HCEC 1CT (cell line): ENCODE measurements at regions not wholly inside any gene's neighbourhood (a gene's known extent, or its start where the extent isn't known, plus 50 kb on each side); places are given as distances from the start of the nearest gene placed in this dataset.
"Not testable (repeated sequence)": the region's sequence is repeated elsewhere in the genome, so short reads cannot be mapped to it uniquely, and the experiment has no call there.

Experiments used
- DNase-seq: peaks from one replicate; pipeline ENCODE4 v3.0.0-alpha.2; 2017

GRCh38 chr17:21558921-21559320, 133.4 kb upstream of the KCNJ18 start:
- DNase-seq, result not testable (repeated sequence)

GRCh38 chr17:21564262-21564661, 128.1 kb upstream of the KCNJ18 start:
- no peak for DNase-seq

GRCh38 chr17:21564757-21565156, 127.6 kb upstream of the KCNJ18 start:
- not testable (repeated sequence) for DNase-seq

- not testable (repeated sequence) for DNase-seq
These were observed 121.9 kb upstream of the KCNJ18 start for GRCh38 chr17:21570427-21570826.

- DNase-seq, result not testable (repeated sequence)
These were observed 120.2 kb upstream of the KCNJ18 start for GRCh38 chr17:21572148-21572547.

DNA sequence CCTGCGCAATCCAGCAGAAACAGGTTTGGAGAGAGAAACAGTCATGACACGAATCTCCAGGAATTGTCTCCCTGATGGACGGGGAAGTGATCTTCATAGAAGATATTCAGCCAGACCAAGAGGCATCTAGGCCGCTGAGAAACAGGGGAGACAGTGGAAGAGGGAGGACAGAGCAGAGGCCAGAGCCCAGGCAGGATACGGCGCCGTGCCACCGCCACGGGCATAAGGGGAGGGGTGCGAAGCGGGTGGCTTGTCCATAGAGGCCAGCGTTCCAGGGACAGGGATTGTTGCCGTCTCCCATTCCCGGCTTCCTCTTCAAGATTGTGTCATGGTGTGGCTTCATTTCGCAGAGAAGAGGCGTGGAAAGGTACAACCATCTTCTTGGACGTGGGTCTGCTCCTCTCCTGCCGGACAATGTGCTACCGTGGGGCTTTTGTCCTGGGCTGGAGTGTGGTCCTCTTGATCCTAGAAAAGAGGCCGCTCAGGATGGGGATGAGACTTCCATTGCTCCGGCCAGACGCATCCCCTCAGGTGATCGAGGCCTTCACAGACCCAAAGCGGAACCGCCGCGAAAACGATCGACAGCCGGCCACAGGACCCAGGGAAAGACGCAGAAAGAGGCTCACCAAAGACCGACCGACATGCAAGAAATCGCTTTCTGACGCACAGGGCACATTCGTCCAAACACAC, 118.9 kb upstream of the KCNJ18 start:
- DNase-seq, result not testable (repeated sequence)

- DNase-seq, result peak; percentile 20
These were observed 118.2 kb upstream of the KCNJ18 start for GRCh38 chr17:21573961-21574610.

DNA sequence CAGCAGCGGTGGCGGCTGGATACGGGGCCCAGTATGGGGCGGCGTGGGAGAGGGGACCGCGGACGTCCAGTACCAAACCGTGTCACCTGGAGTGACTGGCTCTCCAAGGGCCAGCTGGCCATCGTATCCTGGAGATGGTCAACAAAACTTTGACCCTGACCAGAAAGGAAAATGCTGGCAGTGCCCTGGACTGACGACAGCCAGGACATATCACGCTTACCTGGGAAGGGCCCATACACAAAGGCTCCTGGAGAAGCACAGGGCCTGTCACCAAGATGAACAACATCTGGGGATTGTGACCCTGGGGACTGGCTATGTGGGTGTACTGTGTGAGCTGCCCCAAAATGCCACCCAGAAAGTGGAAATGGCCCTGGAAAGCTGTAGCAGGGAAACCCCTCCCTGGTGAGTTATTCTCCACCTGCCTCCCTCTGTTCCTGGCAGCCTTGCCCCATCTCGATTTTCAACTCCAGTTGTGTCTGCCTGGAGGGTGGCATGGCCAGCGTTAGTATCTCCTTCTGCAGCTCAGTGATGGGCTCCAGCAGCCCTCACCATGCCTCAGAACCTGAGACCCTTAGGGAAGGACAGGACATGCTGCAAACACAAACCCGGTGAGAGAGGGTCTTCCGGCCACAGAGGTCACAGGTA, 117.6 kb upstream of the KCNJ18 start:
- not testable (repeated sequence) for DNase-seq

- not testable (repeated sequence) for DNase-seq
These were observed 113.5 kb upstream of the KCNJ18 start for GRCh38 chr17:21578783-21579182.

DNA sequence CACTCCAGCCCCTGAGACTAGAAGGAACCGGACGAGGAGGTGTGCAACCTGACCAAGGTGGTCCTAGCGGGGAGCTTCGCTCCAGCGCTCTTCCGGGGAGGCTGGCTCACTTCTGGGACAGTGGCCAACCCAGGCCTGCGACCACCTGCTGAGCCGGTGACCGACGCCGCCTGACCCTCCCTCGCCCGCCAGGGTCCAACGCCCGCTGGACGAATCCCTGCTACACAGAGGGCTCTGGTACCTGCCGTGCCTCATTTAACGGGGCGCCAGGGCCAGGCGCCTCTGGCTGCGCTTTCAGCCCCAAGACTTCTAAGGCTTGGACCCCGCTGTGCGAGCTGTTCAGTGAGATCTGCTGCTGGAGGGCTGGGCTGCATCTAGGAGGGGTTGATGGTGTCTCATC, 99.5 kb upstream of the KCNJ18 start:
- no peak for DNase-seq

GRCh38 chr17:21593452-21594105, 98.7 kb upstream of the KCNJ18 start:
- not testable (repeated sequence) for DNase-seq

GRCh38 chr17:21595086-21595485, 97.2 kb upstream of the KCNJ18 start:
- DNase-seq, result no peak

DNA sequence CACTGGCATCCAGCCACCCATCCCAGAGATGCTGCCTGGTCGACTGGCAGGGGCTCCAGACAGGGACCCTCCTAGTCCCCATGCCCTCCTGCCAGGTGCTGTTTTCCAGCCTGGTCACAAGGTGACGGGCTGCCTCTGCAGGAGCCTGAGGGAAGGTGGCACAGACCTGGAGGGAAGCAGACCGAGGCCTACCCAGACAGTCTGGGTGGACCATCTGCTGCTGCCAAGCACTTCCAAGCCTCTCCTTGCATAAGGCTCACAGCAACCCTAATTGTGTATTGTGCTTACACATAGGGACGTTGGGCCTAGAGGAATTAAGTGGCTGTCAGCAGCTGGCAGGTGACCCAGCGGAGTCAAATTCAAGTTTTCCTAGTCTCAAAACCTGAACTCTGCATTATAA, 90.1 kb upstream of the KCNJ18 start:
- no peak for DNase-seq

GRCh38 chr17:21603292-21603691, 89.0 kb upstream of the KCNJ18 start:
- DNase-seq, result not testable (repeated sequence)

- not testable (repeated sequence) for DNase-seq
These were observed 80.9 kb upstream of the KCNJ18 start for GRCh38 chr17:21611443-21611842.

DNA sequence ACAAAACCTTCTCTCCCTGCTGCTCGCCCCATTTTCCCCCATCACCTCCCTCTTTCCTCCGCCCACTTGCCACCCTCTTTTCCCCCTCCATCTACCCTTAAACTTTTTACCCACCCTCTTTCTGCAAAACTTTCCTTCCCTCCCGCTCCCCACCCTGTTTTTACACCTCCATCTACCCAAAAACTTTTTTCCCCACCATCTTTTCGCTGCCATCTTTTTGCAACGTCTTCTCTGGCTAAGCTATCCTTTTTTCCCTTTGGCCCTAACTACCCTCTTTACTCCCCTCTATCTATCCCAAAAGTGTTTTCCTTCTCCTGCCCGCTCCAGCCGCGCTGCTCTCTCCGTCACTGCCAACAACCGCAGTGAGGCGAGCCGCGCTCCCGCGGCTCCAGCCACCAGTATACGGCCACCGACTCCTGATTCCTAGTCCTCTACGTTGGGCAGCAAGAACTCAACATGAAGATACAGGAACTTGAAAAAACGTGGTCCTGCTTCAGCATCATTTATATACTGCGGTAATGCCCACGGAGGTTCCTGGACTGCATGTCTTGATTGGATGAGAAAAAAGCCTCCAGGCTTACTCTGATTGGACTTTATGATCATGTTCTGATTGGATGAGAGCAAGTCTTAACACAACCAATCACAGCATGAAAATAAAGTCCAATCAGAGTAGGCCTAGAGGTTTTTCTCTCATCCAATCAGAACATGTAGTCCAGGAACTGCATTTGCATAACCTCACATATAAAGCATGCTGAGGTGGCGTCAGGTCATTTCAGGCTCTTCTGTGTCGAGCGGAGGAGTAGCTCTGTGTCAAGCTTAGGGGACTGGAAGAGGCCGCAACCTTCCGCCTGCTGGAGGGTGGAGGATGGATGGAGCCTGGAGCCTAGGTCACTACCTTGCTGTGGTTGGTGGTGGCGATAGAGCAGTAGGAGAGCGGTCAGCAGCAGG, 79.9 kb upstream of the KCNJ18 start:
- not testable (repeated sequence) for DNase-seq

- no peak for DNase-seq
These were observed 79.3 kb upstream of the KCNJ18 start for GRCh38 chr17:21613071-21613429.

DNA sequence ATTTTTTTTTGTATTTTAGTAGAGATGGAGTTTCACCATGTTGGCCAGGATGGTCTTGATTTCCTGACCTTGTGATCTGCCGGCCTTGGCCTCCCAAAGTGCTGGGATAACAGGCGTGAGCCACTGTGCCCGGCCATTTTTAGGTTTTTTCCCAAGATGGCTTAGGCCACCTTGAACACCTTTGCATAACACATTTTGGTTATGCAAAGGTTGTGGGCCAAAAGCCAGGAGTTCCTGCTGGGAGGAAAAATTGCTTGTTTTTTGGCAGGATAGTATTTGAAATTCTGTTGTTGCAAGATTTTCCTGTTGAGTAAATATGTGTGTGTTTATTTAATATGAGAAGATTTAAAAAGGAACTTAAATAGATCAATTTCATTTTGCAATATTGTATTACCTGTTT, 65.3 kb upstream of the KCNJ18 start:
- not testable (repeated sequence) for DNase-seq
